ENCODE measurements at regions not wholly inside any gene's neighbourhood (a gene's known extent, or its start where the extent isn't known, plus 50 kb on each side); places are given as distances from the start of the nearest gene placed in this dataset.
"Not testable (repeated sequence)": the region's sequence is repeated elsewhere in the genome, so short reads cannot be mapped to it uniquely, and the experiment has no call there.

DNA sequence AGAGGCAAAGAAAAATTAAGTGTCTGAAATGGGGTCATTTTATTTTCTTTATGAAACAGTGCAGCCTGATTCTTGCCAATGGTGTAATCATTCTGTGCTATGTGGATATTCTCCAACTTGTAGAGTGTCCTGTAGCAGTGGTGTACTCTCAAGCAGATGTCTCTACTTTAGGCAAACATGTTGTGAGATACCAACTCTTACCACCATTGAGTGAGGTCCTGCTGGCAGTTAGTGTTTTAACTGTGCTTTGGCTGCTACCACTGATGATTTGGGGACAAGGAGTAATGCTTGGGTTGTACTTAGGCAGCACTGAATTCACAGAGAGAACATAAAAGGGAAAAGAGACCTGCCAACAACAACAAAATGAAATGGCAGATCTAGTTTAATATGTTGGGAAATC is 122.5 kb downstream of the APIP start:
- no peak for DNase-seq

DNA sequence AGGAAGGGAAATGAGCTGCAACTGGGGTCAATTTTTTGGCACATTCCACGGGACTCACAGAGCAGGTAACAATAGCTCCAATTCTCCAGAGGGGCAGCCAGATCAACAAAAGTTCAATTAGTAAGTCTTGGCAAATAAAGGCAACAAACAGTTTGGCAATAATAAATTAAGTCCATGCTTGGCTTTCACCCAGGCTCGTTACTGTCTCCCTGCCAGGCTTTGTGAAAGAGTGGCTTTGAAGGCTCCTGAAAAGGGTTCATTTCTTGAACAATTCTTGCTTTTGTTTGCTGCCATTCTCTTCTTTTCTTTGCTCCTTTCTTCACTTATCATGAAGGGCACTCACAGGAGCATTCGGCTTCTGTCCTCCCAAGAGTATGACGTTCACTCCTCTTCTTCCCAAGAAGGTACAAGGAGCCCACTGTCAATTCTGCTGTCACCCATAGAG is 123.3 kb downstream of the APIP start:
- no peak for DNase-seq

DNA sequence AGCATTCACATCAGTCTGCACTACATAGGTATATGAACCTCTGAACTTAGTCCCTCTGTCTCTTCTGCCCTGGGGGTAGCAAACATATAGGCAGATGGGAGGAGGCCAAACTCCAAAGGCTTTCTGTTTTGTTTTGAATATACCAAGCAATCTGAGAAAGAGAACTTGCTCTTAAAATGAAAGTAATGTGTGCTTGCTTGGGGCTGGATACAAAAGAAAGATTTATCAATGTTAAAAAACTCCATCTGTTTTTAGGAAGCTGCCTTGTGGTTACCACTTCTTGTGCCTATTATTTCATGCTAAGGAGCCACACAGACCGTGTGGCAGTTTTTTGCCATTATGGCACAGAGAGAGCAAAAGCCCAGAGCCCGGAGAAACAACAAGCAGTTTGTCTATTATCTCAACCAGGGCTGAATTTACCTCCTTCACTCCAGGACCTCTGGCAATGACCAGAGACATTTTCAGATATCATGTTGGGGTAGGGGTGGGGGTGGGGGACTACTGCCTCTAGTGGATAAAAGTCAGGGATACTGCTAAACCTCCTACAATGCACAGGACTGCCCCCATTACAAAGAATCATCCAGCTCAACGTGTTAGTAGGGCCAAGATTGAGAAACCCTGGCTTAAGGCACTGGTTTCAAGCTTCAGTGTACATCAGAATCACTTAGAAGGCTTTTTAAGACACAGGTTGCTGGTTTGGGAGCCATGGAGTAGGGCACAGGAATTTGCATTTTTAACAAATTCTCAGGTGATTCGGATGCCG is 124.2 kb downstream of the APIP start:
- no peak for DNase-seq

DNA sequence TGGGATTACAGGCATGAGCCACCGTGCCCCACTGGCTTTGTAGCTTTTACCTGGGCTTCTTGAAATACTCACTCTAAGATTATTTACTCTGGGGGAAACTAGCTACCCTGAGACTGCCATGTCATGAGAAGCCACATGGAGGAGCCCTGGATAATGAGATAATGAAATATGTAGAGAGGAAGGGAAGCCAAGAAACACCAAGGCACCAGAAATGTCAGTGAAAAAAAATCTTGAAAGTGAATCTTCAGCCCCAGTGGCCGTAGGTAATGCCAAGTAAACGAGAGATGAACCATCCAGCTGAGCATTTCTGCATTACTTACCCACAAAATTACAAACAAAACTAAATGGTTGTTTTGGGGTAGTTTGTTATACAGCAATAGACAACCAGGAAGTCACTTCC is 125.6 kb downstream of the APIP start:
- DNase-seq, result no peak

DNA sequence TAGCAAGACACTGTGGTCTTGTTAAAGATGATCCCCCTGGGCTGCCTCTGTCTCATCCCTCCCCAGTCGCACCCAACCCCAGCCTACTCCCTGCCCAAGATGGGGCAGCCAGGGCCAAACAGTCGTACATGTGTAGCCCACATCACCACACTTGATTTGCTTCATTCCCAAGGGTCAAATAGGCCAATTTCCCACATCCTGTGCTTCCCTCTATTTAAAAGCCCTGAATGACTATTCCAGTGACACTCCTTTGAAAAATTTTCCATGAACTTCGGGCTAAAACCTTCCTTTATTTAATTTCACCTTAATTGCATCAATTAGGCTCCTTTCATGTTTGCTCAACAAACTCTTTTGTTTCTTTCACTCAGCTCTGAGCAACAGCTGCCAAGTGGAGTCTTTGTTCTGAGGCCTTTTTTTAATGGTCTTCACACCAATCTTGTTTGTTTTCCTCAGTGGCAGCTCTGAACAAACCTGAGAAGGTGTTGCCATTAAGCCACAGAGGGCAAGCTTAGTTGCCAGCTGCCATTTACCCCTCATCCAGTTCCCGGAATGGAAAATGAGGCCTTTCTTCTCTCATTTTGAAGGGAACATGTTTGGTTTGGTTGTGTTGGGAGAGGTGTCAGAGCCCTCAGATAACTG is 126.9 kb downstream of the APIP start:
- DNase-seq, result peak; percentile 4

DNA sequence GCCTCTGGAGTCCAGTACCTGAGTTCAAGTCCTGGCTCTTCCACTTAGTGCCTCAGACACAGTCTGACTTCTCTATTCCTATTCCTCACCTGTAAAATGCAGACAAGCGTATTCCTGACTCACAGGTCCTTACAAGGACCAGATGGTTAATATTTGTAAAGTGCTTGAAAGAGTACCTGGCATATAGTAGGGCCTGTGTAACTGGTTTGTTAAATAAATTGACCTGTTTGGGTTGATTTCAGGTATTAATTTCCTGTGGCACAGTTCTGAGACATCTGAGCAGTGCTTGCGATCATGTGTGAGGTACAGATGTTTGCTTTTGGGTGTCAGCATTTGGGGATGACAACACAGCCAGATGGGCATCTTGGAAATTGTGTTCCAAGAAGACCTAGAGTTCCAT is 127.5 kb downstream of the APIP start:
- no peak for DNase-seq

DNA sequence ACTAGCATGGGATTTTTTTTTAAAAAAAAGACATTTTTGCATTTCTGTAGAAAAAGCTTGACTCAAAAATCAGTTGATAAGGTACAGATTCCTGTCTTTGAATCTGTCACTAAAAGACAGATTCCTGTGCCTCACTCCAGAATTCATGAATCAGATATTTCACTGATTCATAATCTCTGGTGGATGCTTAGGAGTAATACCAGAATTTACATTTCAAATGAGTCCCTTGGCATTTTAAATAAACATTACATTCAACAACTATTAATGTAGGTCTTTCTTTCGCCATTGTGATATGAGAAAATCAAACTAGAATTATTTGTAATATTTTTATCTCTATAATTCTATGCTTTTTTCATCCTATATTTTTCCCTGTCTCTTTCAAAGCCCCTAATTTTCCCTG is 128.3 kb downstream of the APIP start:
- DNase-seq, result peak; percentile 32

DNA sequence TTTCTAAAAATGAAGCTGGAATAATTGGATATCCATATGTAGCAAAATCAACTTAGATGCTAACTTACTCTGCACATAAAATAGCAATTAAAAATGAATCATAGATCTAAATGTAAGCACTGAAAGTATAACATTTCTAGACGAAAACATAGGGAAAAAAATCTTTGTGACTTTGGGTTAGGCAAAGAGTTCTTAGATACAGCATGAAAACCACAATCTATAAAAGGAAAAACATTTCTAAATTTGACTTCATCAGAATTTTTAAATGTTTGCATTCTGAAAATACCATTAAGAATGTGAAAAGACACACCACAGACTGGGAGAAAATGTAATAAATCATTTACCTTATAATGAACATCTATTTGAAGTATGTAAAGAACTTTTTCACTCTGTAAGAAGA is 128.8 kb downstream of the APIP start:
- DNase-seq, result peak; percentile 27

DNA sequence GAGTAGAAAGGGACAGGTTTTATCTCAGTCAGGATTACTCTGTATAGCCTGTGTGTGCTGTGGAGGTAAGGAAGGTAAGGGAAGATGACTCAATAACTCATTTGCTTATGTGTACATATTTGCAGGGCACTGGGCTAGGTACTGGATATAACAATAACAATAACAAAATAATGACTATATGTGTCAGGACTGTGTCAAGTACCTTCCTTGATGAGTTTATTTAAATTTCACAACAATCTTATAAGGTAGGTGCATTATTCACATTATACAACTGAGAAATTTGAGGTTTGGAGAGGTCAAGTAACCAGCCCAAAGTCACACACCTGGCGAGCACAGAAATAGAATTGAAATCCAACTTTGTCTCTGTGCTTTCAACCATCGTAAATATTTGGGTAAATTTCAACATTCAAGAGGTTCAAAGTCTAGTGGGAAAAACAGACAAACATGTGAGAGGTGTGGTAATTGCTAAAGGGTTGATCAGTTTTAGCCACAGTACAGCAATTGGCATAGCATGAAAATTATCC is 131.8 kb downstream of the APIP start:
- no peak for DNase-seq

DNA sequence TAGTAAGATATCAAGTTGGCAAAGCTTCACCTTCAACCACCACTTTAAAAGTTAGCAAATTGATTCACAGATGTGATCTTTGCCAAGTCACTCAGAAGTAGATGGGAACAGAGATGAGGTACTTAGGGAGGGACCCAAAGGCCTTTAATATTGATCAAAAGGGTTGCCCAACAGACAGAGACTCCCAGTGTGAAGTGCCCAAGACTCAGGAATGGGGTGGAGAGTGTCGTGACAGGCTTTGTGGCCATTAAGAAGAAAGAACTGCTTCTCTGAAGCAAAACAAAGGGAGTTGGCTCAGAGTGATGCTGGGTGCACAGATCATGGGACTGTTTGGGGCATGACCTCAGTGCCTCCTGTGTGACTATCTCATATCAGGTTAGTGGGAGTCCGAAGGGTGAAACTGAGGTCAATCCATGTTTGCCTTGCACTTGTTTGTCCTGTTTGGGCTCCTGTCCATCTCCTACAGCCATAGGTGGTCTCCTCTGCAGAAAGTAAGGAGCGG is 132.3 kb downstream of the APIP start:
- DNase-seq, result no peak

DNA sequence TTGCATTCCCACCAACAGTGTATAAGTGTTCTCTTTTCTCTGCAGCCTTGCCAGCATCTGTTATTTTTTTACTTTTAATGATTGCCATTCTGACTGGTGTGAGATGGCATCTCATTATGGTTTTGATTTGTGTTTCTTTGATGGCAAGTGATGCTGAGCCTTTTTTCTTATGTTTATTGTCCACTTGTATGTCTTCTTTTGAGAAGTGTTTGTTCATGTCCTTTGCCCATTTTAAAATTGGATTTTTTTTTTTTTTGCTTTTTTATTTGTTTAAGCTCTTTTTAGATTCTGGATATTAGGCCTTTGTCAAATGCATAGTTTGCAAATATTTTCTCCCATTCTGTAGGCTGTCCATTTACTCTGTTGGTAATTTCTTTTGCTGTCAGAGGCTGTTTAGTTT is 134.4 kb downstream of the APIP start:
- DNase-seq, result not testable (repeated sequence)

DNA sequence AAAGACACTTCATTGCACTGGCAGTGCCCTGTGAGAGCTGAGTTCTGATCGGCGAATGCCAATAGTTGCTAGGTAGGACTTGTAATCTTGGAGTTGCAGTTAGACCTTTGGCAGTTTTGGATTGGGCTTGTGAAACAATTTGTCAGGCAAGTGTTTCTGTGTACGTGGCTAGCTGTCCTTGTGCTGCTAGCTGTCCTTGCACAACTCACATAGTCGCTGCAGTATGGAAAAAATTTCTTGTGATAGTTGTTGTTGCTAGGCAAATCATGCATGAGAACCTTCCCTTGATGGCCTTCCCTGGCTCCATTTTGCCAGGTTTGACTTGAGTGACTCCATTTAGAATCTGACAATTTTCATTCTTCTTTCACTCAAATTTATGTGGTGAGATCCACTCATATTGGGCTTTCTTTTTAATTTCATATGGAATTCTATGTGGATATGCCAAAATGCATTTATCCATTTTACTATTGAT is 140.7 kb downstream of the APIP start:
- DNase-seq, result no peak

DNA sequence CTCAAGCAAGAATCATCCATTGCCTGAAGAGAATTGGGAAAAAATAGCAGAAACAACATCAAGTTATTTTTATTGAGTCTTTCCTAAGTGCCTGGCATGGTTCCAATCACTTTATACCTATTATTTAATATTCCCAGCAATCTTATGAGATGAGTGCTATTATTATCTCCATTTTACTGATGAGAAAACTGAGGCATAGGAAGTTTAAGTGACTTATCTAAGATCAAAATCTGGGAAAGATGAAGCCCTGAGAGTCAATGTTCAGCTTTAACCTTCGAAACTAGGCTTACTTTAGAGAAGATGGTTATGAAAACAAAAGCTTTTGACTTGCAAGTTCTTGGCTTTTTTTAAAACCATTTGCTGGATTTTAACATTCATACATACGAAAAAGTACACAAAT is 141.6 kb downstream of the APIP start:
- no peak for DNase-seq

DNA sequence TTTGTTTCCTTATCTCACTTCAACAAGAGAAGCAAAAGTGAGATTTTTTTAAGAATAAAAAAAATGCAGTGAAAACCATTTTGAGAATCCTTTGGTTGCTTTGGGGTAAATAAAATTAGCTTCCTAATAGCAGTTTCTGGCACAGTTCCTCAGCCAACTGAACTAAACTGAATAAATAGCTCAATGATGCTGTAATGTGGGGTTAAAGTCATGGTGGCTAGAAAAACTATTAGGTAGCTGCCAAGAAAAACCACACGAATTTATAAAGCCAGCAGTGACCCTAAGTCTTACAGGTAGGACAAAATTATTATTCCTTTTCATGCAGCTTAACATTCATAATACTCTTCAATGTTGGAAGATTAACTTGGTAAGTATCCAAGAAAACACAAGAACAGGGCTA is 142.4 kb downstream of the APIP start:
- no peak for DNase-seq

DNA sequence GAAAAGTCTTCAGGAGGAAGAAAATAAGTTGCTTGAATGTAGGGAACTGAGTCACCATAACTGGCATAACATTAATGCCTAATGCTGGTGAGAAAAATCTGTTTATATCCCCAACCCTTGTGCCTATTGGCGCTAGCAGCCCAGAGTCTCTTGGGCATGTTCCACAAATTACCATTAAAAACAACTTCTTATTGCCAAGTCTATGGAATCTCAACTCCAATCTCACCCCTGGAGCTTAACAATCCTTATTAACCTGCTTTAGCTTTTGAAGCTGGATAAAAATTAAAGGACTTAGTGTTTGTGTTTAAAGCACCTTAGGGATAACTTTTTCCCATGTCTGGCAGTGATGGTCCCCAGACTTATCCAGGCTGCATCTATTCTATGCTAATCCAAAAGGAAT is 143.0 kb downstream of the APIP start:
- DNase-seq, result no peak

DNA sequence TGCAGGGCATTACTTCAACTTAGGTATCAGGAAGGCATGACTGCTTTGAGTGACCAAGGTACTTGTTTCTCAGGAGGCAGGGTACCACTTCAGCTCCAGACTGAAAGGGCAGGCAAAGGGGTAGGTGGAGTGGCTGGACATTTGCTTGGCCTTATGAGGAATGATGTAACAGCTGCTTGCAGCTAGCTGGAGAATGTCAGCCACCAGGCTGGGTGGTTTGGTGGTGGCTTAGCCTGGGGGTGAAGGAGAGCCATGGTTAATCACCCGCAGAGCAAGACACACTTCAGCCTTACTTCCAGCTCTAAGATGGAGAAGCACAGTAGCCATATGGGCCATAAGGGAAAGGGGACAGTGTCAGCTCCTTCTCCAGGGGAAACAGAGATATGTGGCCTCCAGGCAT is 146.1 kb downstream of the APIP start:
- DNase-seq, result no peak

DNA sequence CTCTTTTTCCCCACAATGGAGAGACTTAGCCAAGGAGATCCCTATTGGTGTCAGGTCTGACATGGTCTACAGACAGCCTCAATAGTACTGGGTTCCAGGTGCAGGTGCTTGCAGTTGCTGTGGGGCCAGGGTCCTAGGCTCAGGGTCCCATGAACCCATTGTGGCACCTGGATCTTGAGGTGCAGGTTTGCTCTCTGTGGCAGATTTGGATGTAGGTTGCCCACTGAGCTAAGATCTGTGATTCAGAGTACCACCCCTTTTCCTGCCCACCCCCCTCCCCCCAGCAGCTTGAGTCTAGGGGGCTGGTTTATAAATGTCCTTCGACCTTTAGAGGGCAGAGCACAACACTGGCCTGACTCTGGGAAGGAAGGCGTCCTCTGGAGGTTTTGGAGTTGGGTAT is 147.0 kb downstream of the APIP start:
- no peak for DNase-seq

DNA sequence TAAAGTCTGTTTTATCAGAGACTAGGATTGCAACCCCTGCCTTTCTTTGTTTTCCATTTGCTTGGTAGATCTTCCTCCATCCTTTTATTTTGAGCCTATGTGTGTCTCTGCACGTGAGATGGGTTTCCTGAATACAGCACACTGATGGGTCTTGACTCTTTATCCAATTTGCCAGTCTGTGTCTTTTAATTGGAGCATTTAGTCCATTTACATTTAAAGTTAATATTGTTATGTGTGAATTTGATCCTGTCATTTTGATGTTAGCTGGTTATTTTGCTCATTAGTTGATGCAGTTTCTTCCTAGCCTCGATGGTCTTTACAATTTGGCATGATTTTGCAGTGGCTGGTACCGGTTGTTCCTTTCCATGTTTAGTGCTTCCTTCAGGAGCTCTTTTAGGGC is 141.7 kb downstream of the EHF start:
- DNase-seq, result not testable (repeated sequence)

DNA sequence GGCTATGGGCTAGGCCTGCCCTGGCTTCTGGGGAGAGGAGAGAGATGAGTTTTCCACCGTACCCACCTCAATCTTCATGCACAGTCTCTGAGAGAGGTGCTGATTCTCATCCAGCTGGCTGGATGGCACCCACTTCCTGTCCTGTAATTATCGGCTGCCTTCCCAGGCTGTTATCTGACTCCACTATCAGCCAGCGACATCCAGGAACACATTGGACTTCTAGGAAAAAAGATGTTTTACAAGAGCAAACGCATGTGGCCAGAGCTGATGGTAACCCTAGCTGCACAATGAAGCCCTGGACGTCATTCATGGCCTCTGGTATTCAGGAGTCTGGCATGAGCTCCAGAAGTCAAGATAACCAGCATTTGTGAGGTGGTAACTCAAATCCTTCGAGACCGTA is 137.4 kb downstream of the EHF start:
- no peak for DNase-seq

DNA sequence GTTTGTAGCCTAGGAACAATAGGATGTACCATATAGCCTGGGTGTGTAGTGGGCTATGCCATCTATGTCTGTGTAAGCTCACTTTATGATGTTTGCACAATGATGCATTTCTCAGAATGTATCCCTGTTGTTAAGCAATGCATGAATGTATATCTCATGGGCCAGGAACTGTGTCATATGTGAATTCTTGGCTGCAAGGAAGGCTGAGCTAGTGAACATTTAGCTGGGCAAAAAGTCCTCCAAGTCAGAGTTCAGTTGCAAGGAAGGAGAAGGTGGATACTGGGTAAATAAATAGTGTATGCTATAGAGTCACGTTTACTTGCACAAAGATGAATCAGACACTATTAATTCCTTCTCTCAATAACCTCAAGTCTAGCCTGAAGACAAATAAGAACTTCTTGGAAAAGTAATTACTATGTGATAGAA is 136.1 kb downstream of the EHF start:
- DNase-seq, result no peak

DNA sequence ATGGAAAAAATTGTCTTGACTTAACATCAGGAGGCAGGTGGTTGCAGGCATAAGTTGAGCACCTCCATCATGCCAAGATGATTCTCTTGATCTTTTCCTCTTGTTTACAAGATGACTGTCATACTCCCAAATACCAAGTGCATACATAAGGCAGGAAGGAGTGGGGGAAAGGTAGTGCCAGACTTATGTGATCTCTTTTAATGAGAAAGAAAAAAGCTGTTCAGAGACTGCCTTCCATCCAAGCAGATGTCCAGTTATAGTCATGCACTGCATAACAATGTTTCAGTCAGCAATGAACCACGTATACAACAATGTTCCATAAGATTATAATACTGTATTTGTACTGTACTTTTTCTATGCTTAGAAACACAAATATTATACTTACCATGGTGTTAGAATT is 135.7 kb downstream of the EHF start:
- no peak for DNase-seq

DNA sequence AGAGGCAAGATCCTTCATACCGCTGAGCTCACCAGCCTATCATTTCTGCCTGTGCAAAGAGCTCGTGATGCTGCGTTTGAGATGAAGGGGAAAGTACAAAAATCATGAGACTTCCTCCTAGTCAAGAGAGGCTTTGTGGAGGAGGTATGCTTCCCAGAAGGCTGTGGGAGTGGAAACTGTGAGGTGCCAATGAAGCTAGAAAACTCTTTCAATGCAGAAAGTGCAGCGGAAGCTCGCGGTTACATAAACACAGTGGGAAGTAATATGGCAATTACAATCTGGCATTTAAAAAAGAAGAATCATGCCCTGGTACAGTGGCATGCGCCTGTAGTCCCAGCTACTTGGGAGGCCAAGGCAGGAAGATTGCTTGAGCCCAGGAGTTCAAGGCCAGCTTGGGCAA is 134.8 kb downstream of the EHF start:
- no peak for DNase-seq

DNA sequence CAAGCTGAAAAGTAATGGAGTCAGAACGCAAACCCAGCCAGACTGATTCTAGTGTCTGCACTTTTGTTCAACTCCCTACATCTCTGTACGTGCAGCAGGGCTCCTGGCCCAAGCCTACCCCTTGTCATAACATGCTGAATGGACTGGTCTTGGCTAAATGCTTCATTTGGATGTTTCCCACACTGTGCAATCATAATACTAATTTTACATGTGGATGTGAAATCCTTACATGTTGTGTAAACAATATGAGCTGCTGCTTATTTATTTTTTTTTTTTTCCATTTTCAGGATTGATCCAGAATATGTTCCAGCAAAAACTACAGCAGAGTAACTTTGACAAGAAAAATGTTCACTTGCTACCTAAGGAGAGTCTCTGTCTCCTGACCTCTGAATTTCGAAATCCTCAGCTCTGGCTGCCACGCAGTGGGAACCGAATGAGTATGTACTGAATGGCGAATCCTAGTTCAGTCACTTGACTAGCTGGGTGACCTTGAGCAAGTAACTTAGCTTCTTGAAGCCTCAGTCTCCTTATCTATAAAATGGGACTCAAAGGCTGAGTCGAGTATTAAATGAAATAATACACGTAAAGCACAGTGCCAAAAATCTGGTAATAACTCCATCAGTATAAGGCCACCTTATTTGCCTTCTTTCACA is 133.4 kb downstream of the EHF start:
- no peak for DNase-seq

All from fibroblast of skin of right biceps (primary cell).